ENCODE measurements at regions not wholly inside any gene's neighbourhood (a gene's known extent, or its start where the extent isn't known, plus 50 kb on each side); places are given as distances from the start of the nearest gene placed in this dataset.

DNA sequence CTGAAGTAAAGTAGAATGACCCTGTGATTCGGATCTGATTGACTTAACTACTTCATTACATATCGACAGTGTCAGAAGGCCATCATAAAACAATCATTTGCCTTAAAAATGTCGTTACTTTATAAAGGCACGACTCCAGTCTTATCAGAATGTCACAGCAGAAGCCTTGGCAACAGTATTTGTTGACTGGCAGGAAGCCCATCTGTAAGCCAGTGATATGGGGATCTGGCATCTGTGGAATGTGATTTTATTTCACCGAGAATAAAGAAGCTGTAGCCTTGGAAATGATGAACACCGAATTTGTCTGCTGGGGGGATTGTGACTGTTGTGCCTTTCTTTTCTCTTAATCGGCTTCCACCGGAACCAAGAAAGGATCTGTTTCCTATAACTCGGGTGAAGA, 362.5 kb downstream of the TDRD3 start:
- TF ChIP-seq, protein P1, sequence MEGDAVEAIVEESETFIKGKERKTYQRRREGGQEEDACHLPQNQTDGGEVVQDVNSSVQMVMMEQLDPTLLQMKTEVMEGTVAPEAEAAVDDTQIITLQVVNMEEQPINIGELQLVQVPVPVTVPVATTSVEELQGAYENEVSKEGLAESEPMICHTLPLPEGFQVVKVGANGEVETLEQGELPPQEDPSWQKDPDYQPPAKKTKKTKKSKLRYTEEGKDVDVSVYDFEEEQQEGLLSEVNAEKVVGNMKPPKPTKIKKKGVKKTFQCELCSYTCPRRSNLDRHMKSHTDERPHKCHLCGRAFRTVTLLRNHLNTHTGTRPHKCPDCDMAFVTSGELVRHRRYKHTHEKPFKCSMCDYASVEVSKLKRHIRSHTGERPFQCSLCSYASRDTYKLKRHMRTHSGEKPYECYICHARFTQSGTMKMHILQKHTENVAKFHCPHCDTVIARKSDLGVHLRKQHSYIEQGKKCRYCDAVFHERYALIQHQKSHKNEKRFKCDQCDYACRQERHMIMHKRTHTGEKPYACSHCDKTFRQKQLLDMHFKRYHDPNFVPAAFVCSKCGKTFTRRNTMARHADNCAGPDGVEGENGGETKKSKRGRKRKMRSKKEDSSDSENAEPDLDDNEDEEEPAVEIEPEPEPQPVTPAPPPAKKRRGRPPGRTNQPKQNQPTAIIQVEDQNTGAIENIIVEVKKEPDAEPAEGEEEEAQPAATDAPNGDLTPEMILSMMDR (IDR thresholded peaks at IDR 0.05): no peak
- TF ChIP-seq POLR2AphosphoS5 (IDR thresholded peaks at IDR 0.05): no peak

Measured in breast epithelium (tissue), 3 donors.